ENCODE measurements at regions not wholly inside any gene's neighbourhood (a gene's known extent, or its start where the extent isn't known, plus 50 kb on each side); places are given as distances from the start of the nearest gene placed in this dataset.

DNA sequence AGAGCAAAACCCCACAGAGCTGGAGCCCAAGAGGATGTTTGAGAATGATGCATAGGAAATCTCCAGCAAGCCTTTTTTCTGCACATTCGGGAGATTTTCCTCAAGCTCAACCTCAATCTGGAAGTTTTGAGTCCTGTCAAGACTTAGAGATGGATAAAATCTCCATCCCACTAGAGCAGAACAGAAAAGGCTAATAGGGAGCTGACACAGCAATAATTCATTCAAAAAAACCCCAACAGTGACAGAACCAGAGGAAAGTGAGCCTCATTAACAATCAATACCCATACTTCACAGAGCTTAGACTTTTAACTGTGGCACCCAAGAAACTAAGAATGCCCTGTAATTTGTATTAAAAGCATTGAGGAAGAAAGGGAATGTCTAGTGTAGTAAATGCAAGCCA lies 115.9 kb upstream of the BDNF start:
- DNase-seq (ENCODE audit: extremely low spot score) = no peak
- POLR2A ChIA-PET = no interaction called here
- TF ChIP-seq L3MBTL2 (conservative IDR thresholded peaks at IDR 0.05) (no peak), ELF4 (IDR thresholded peaks at IDR 0.05) (no peak), HDGF (IDR thresholded peaks at IDR 0.05; ENCODE audit: borderline replicate concordance) (no peak)
- CTCF ChIA-PET = no interaction called here

DNA sequence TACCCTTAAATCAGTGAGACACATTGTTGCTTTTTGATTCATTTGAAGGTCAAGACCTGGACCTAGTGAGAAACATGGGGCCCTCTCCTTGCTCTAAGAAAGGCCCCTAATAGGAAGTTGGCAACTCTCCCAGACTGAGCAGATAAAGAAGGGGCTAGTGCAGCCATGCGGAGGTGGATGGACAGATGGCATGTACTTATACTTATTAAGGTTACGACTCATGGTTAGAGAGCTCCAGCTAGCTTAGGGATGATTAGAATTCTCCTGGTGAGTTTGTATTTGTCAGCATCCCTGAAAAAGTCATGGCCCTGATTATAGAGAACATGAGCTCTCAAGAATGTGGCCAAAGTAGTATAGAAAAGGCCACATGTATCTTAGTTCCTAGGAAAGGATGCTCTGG lies 112.1 kb upstream of the BDNF start:
- DNase-seq (ENCODE audit: extremely low spot score) = no peak
- ChIA-PET POLR2A (no interaction called here), CTCF (no interaction called here)

DNA sequence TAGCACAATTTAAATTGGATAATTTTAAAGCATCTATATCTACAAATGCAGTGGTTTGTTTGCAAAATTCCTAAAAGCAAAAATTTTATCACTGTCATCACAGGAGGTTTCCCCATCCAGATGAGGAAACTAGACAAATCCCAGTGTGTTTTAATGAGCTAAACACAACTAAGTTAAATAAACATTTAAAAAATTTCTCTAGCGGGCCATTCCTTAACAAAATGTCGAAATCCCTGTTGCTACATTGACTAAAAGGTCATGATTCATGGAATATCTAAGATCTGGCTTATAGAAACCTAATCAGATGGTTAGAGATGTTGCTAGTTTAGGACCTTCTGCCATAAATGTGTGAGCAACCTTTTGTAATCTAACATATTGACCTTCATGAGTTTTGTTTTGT lies 107.3 kb upstream of the BDNF start:
- POLR2A ChIA-PET = no interaction called here
- CTCF ChIA-PET = no interaction called here
- DNase-seq (ENCODE audit: extremely low spot score) = no peak
- TF ChIP-seq FOXM1 (IDR thresholded peaks at IDR 0.05; ENCODE audit: borderline replicate concordance) (no peak), L3MBTL2 (conservative IDR thresholded peaks at IDR 0.05) (no peak), LEF1 (IDR thresholded peaks at IDR 0.05; ENCODE audit: borderline replicate concordance) (no peak), ARNT (IDR thresholded peaks at IDR 0.05) (no peak), TARDBP (IDR thresholded peaks at IDR 0.05) (no peak), CTBP1 (IDR thresholded peaks at IDR 0.05; ENCODE audit: borderline replicate concordance) (no peak), BHLHE40 (IDR thresholded peaks at IDR 0.05; ENCODE audit: borderline replicate concordance) (no peak), ELF4 (IDR thresholded peaks at IDR 0.05) (no peak), ZNF384 (IDR thresholded peaks at IDR 0.05) (no peak), HDGF (IDR thresholded peaks at IDR 0.05; ENCODE audit: borderline replicate concordance) (no peak), NFRKB (IDR thresholded peaks at IDR 0.05) (no peak), FOXK2 (IDR thresholded peaks at IDR 0.05) (no peak), SP1 (IDR thresholded peaks at IDR 0.05) (no peak), FOXA1 (IDR thresholded peaks at IDR 0.05) (no peak)
- TF ChIP-seq, protein P1, sequence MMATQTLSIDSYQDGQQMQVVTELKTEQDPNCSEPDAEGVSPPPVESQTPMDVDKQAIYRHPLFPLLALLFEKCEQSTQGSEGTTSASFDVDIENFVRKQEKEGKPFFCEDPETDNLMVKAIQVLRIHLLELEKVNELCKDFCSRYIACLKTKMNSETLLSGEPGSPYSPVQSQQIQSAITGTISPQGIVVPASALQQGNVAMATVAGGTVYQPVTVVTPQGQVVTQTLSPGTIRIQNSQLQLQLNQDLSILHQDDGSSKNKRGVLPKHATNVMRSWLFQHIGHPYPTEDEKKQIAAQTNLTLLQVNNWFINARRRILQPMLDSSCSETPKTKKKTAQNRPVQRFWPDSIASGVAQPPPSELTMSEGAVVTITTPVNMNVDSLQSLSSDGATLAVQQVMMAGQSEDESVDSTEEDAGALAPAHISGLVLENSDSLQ (IDR thresholded peaks at IDR 0.05) = no peak

More for the DNA sequence above, 112.1 kb upstream of the BDNF start:
- TF ChIP-seq, protein P1 (IDR thresholded peaks at IDR 0.05) = no peak
- TF ChIP-seq TARDBP (IDR thresholded peaks at IDR 0.05) = no peak
- no peak for TF ChIP-seq FOXK2 (IDR thresholded peaks at IDR 0.05)
- no peak for TF ChIP-seq ARNT (IDR thresholded peaks at IDR 0.05)
- no peak for TF ChIP-seq BHLHE40 (IDR thresholded peaks at IDR 0.05; ENCODE audit: borderline replicate concordance)
- TF ChIP-seq HDGF (IDR thresholded peaks at IDR 0.05; ENCODE audit: borderline replicate concordance) = no peak
- no peak for TF ChIP-seq FOXA1 (IDR thresholded peaks at IDR 0.05)
- TF ChIP-seq ZNF384 (IDR thresholded peaks at IDR 0.05) = no peak
- no peak for TF ChIP-seq NFRKB (IDR thresholded peaks at IDR 0.05)
- TF ChIP-seq SUZ12 (IDR thresholded peaks at IDR 0.05) = no peak
- TF ChIP-seq ELF4 (IDR thresholded peaks at IDR 0.05) = no peak
- no peak for TF ChIP-seq LEF1 (IDR thresholded peaks at IDR 0.05; ENCODE audit: borderline replicate concordance)
- no peak for TF ChIP-seq L3MBTL2 (conservative IDR thresholded peaks at IDR 0.05)

DNA sequence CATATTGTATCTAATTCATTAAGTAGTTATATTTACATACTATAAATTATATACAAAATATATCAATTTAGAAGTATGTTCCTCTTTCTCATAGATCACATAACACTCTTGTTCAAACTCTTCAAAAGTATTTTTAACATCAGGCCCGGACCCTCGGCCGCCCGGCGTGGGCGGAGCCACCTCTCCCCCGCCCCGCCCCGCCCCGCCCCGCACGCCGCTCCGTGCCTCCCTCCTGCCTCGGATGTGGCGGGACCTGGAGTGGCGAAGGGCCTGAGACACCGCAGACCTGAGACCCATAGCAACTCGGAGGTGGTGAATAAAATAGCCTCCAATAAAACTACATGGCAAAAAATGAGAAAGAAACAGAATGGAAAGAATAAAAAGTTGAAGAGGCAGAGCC lies 105.9 kb upstream of the BDNF start:
- POLR2A ChIA-PET = no interaction called here
- CTCF ChIA-PET = no interaction called here
- no peak for DNase-seq (ENCODE audit: extremely low spot score)
- TF ChIP-seq NFRKB (IDR thresholded peaks at IDR 0.05) = no peak
- no peak for TF ChIP-seq L3MBTL2 (conservative IDR thresholded peaks at IDR 0.05)
- no peak for TF ChIP-seq BHLHE40 (IDR thresholded peaks at IDR 0.05; ENCODE audit: borderline replicate concordance)
- TF ChIP-seq, protein P1 (IDR thresholded peaks at IDR 0.05) = no peak
- TF ChIP-seq SUZ12 (IDR thresholded peaks at IDR 0.05) = no peak
- TF ChIP-seq HDGF (IDR thresholded peaks at IDR 0.05; ENCODE audit: borderline replicate concordance) = no peak
- TF ChIP-seq ELF4 (IDR thresholded peaks at IDR 0.05) = no peak

DNA sequence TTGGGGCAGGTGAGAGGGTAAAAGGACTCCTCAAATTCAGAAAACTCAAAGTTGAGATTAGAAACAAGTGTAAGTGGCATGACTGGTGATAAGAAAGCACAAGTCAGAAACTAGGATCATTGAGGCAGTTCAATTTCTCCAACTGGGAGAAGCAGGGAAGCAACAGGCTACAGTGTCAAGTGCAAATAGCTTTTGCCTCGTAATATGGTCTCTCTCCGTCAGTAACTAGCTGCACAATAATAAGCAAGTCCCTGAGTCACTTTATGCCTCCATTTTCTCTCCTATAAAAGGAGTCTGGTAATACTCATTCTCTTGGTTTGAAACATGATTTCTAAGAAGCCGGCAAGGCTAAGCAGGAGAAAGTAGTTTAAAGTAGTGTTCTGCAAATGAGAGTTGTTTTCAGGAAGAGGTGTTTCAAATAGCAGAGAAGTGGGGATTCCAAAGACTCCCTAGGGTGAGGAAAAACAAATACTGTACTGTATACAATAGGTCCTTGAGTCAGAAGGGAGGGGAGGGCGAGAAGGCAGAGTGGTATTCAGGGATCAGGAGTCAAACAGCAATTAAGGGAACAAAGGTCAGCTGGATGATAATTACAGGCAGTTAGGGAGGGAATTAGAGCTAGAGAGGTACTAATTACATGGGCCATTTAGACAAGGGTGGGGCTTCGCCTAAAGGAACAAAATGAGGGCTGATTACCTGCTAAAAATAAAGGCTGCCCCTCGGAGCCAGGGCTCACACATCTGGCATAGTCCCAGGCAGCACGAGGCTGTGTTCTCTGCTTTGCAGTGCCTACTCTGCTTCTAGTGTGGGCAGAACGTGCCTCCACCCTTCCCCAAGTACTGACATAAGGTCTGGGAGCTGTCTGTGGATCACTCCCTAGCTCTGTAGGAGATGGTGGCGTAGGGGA lies 96.0 kb upstream of the BDNF start:
- POLR2A ChIA-PET = no interaction called here
- peak; percentile 12 for DNase-seq (ENCODE audit: extremely low spot score)
- no peak for TF ChIP-seq ARNT (IDR thresholded peaks at IDR 0.05)
- TF ChIP-seq HDGF (IDR thresholded peaks at IDR 0.05; ENCODE audit: borderline replicate concordance) = no peak
- no peak for TF ChIP-seq FOXM1 (IDR thresholded peaks at IDR 0.05; ENCODE audit: borderline replicate concordance)
- TF ChIP-seq SUZ12 (IDR thresholded peaks at IDR 0.05) = no peak
- no peak for TF ChIP-seq SP1 (IDR thresholded peaks at IDR 0.05)
- TF ChIP-seq ELF4 (IDR thresholded peaks at IDR 0.05) = no peak
- no peak for TF ChIP-seq L3MBTL2 (conservative IDR thresholded peaks at IDR 0.05)
- no peak for TF ChIP-seq BHLHE40 (IDR thresholded peaks at IDR 0.05; ENCODE audit: borderline replicate concordance)
- TF ChIP-seq LEF1 (IDR thresholded peaks at IDR 0.05; ENCODE audit: borderline replicate concordance) = no peak
- TF ChIP-seq, protein P1 (IDR thresholded peaks at IDR 0.05) = no peak
- no peak for TF ChIP-seq TARDBP (IDR thresholded peaks at IDR 0.05)
- no peak for TF ChIP-seq FOXA1 (IDR thresholded peaks at IDR 0.05)
- TF ChIP-seq NFRKB (IDR thresholded peaks at IDR 0.05) = no peak
- TF ChIP-seq FOXK2 (IDR thresholded peaks at IDR 0.05) = no peak
- CTCF ChIA-PET = interaction anchor here (0.6 to 1.6 kb wide), 2 partner anchors 98 to 1547 kb away, joined by 3 to 5 read pairs; no protein-coding TSS in a partner anchor
